Panc1 (cell line): ENCODE measurements at regions not wholly inside any gene's neighbourhood (a gene's known extent, or its start where the extent isn't known, plus 50 kb on each side); places are given as distances from the start of the nearest gene placed in this dataset.

Experiments used
- ATAC-seq: fragments of 200-7000 bp; cut with Tn5 transposase; 2 replicates; pipeline ENCODE4 v1.9.1; 2020; ENCODE audit warnings: mild to moderate bottlenecking, moderate library complexity
- BruUV-seq: library from RNA; stranded (reverse); fragments of 400-500 nt; replicated peaks from 2 replicates; lab custom pipeline; 2021; lab: Mats Ljungman, UMichigan
- CTCF ChIA-PET: fragments of 300-600 bp; sonication (Branson Sonifier 250); formaldehyde crosslinking; loops from one replicate; lab custom pipeline; 2022; ENCODE audit warnings: antibody characterized with exemption; lab: Charles Lee
- POLR2A ChIA-PET: fragments of 300-600 bp; sonication (Branson Sonifier 250); formaldehyde crosslinking; loops from one replicate; lab custom pipeline; 2022; ENCODE audit warnings: antibody characterized with exemption; lab: Charles Lee
- DNase-seq: peaks from one replicate; pipeline ENCODE4 v3.0.0-alpha.2; 2010; ENCODE audit warnings: low read depth, low spot score
- H3K27ac ChIP-seq: 2 replicates; pipeline ENCODE4 v1.5.1; 2011; ENCODE audit warnings: mild to moderate bottlenecking, low read length, inconsistent platforms
- H3K27me3 ChIP-seq: fragments of 200-500 bp; sonication (Bioruptor generic); 2 replicates; pipeline ENCODE4 v1.6.0; 2014; ENCODE audit warnings: low read length, inconsistent platforms; ENCODE audit not compliant: control insufficient read depth, insufficient read depth
- H3K36me3 ChIP-seq: fragments of 200-500 bp; sonication (Bioruptor generic); 2 replicates; pipeline ENCODE4 v1.5.1; 2014; ENCODE audit warnings: inconsistent platforms, mild to moderate bottlenecking, low read length, moderate library complexity; ENCODE audit not compliant: control insufficient read depth, insufficient read depth
- H3K4me1 ChIP-seq: 2 replicates; pipeline ENCODE4 v1.5.1; 2011; ENCODE audit warnings: inconsistent platforms, mild to moderate bottlenecking, low read length, moderate library complexity; ENCODE audit not compliant: control insufficient read depth, insufficient read depth
- H3K4me3 ChIP-seq, 2 experiments: 2 replicates each; pipeline ENCODE4 v1.5.1; 2011 to 2012; ENCODE audit warnings: low read depth in 2 of 2, low read length in 2 of 2, mild to moderate bottlenecking in 2 of 2, inconsistent platforms in 1 of 2, moderate library complexity in 1 of 2
- H3K9me3 ChIP-seq: fragments of 200-500 bp; sonication (Bioruptor generic); 2 replicates; pipeline ENCODE4 v1.5.1; 2014; ENCODE audit warnings: low read depth, mild to moderate bottlenecking, inconsistent platforms, low read length, moderate library complexity; ENCODE audit not compliant: control insufficient read depth, insufficient read depth
- CTCF ChIP-seq: fragments of 450-650 bp; IDR thresholded peaks from 2 replicates; pipeline ENCODE4 v1.5.1; 2017; ENCODE audit warnings: mild to moderate bottlenecking
- POLR2AphosphoS5 ChIP-seq: IDR thresholded peaks from 2 replicates; pipeline ENCODE4 v1.6.1; 2012; ENCODE audit warnings: mild to moderate bottlenecking, low read depth, low read length, moderate library complexity
- SIN3A ChIP-seq: IDR thresholded peaks from 2 replicates; pipeline ENCODE4 v1.6.1; 2012; ENCODE audit warnings: low read depth, mild to moderate bottlenecking, low read length, moderate library complexity, borderline replicate concordance; ENCODE audit not compliant: insufficient read depth
- TCF7L2 ChIP-seq: IDR thresholded peaks from 2 replicates; pipeline ENCODE4 v1.6.1; 2011; ENCODE audit warnings: mild to moderate bottlenecking, low read depth, low read length, inconsistent platforms
- in situ Hi-C: cut with HindIII; loops from 2 replicates; pipeline ENCODE4 v1.10.0; 2016; ENCODE audit warnings: low sequenced_read_pairs, low pct_unique_long_range_greater_than_20kb
- intact Hi-C: fragments of 100-400 bp; cut with micrococcal nuclease; formaldehyde crosslinking; loops from one replicate; pipeline ENCODE4 v1.10.0; 2022; ENCODE audit not compliant: unreplicated experiment
- TF ChIP-seq, protein P1 (sequence below), 2 experiments: IDR thresholded peaks; 2 replicates each; pipeline ENCODE4 v1.6.1; 2011 to 2012; ENCODE audit warnings: low read depth in 2 of 2, control low read depth in 1 of 2, low read length in 1 of 2, mild to moderate bottlenecking in 1 of 2, moderate library complexity in 1 of 2; ENCODE audit not compliant: insufficient read depth in 1 of 2

GRCh38 chr6:25066593-25066992 is 130.8 kb upstream of the RIPOR2 start:
- Histone ChIP-seq H3K4me3 (no peak overlapping the region), H3K4me1 (no peaks in the 10 kb centered on the region), H3K27me3 (0 out of 2 replicates have a peak, but pooled peaks cover 2% of the 10 kb centered on the region), H3K27ac (no peak overlapping the region), H3K36me3 (no peaks in the 10 kb centered on the region), H3K9me3 (no peaks in the 10 kb centered on the region)
- CTCF ChIA-PET = no interaction called here
- in situ Hi-C loops (no loop called here), intact Hi-C loops (no loop called here)
- POLR2A ChIA-PET = no interaction called here
- no peak for ATAC-seq
- BruUV-seq = no TSS peak
- TF ChIP-seq, protein P1, sequence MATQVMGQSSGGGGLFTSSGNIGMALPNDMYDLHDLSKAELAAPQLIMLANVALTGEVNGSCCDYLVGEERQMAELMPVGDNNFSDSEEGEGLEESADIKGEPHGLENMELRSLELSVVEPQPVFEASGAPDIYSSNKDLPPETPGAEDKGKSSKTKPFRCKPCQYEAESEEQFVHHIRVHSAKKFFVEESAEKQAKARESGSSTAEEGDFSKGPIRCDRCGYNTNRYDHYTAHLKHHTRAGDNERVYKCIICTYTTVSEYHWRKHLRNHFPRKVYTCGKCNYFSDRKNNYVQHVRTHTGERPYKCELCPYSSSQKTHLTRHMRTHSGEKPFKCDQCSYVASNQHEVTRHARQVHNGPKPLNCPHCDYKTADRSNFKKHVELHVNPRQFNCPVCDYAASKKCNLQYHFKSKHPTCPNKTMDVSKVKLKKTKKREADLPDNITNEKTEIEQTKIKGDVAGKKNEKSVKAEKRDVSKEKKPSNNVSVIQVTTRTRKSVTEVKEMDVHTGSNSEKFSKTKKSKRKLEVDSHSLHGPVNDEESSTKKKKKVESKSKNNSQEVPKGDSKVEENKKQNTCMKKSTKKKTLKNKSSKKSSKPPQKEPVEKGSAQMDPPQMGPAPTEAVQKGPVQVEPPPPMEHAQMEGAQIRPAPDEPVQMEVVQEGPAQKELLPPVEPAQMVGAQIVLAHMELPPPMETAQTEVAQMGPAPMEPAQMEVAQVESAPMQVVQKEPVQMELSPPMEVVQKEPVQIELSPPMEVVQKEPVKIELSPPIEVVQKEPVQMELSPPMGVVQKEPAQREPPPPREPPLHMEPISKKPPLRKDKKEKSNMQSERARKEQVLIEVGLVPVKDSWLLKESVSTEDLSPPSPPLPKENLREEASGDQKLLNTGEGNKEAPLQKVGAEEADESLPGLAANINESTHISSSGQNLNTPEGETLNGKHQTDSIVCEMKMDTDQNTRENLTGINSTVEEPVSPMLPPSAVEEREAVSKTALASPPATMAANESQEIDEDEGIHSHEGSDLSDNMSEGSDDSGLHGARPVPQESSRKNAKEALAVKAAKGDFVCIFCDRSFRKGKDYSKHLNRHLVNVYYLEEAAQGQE (IDR thresholded peaks at IDR 0.05; ENCODE audit: insufficient read depth in 1 of 2, low read depth in 2 of 2, low read length in 1 of 2) = no peak
- TF ChIP-seq TCF7L2 = no peak
- no peak for TF ChIP-seq SIN3A
- no peak for TF ChIP-seq POLR2AphosphoS5
- TF ChIP-seq CTCF = no peak
- DNase-seq = no peak

DNA sequence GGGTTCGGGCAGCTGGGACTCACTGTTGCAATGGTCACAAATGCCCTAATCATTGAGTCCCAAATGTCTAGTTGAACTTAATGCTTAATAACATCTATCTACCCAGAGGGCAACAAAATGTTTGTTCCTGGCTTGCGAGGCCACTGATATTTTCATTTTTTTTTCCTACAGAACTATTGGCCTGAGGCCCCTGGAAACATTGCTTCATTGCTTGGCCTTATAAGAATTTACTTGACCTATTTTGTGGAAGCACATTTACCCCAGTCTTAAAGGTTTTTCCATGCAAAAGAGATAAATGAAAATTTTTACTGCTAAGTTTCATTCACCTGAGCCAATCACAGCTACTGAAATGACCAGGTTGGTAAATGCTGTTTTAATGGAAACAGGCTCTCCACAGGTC is 133.1 kb upstream of the RIPOR2 start:
- Histone ChIP-seq H3K4me3 (no peak overlapping the region), H3K4me1 (no peaks in the 10 kb centered on the region), H3K9me3 (no peaks in the 10 kb centered on the region), H3K27me3 (0 out of 2 replicates have a peak, but pooled peaks cover 2% of the 10 kb centered on the region), H3K27ac (no peak overlapping the region), H3K36me3 (no peaks in the 10 kb centered on the region)
- no TSS peak for BruUV-seq
- in situ Hi-C loops (no loop called here), intact Hi-C loops (no loop called here)
- TF ChIP-seq TCF7L2 (no peak), CTCF (no peak), POLR2AphosphoS5 (no peak), SIN3A (no peak)
- TF ChIP-seq, protein P1 (IDR thresholded peaks at IDR 0.05; ENCODE audit: insufficient read depth in 1 of 2, low read depth in 2 of 2, low read length in 1 of 2) = no peak
- CTCF ChIA-PET = interaction anchor here (0.6 kb wide), 1 partner anchor 693 kb away, joined by 5 read pairs; no protein-coding TSS in a partner anchor
- ATAC-seq (no peak), DNase-seq (no peak)
- POLR2A ChIA-PET = no interaction called here
